ENCODE measurements at regions not wholly inside any gene's neighbourhood (a gene's known extent, or its start where the extent isn't known, plus 50 kb on each side); places are given as distances from the start of the nearest gene placed in this dataset.

GRCh38 chr12:116463366-116463765 is 95.8 kb upstream of the MAP1LC3B2 start:
- no peak for DNase-seq

DNA sequence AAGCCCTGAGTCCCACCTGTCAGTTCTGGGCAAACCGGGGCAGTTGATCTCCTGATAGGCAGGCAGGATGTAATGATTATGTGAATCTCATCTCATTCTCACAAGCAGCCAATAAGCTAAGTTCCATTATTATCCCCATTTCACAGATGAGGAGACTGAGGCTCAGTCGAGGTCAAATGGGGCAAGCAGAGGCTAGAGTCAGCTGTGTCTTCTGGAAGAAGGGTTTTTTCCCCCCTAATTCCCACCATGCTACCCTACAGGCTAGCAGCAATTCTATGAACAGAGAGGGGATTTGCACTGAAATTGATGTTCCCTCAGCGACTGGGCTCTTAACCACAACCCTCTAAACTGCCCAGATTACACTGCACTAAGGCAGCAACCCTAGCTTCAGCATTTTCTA is 93.8 kb upstream of the MAP1LC3B2 start:
- DNase-seq = no peak

- DNase-seq = no peak
Observed at GRCh38 chr12:116465856-116466255, 93.3 kb upstream of the MAP1LC3B2 start.

DNA sequence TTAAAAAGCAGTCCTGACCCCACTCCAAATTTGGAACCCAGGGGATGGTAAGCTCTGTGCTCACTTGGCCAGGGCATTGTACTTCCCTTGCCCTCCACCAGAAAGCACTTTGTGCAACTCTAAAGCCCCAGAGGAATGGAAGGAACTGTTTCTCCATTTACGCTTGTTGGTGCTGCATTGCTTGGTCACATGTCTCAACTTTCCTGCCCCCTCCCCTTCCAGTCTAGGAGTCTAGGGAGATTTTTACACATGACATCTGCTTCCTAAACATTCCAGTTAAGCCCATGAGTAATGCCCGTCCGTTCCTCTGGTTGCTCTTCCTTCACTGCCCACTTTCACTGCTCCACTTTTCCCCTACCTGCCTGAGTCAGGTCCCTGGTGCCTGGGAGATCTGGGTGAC is 92.6 kb upstream of the MAP1LC3B2 start:
- DNase-seq = no peak

- no peak for DNase-seq
Observed at GRCh38 chr12:116469344-116469743, 89.8 kb upstream of the MAP1LC3B2 start.

DNA sequence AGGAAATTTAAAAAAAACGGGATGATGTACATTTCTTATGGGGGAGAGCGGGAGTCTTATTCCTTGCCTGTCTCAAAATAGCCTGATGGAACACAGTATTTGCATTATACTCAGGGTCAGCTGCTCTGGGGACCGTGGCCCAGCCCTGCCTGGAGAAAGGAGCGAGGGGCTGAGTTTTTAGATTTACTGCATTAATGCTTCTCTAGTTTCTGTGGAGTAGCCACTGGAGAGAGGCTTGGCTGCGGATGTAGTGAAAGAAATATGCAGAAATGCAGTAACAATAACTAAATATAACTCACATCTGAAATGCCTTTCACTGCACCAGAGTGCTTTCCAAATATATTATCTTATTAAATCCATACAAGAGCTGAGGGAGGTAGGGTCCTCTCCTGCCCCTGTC is 87.6 kb upstream of the MAP1LC3B2 start:
- no peak for DNase-seq

DNA sequence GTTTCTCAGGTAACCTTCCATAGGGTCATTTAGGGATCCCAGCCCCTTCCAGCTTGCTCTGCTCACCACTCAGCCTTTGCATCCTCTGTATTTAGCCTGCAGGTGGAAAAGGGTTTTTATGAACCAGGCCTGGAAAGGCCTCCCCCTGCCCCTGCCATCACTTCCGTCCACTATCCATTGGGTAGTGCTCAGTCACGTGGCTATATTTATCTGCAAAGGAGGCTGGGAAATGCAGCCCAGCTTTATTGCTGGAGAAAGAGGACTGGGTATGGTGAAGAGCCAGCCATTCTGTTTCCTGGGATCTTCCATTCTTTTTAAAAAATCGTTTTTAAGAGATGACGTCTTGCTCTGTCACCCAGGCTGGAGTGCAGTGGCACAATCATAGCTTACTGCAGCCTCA is 87.0 kb upstream of the MAP1LC3B2 start:
- no peak for DNase-seq

DNA sequence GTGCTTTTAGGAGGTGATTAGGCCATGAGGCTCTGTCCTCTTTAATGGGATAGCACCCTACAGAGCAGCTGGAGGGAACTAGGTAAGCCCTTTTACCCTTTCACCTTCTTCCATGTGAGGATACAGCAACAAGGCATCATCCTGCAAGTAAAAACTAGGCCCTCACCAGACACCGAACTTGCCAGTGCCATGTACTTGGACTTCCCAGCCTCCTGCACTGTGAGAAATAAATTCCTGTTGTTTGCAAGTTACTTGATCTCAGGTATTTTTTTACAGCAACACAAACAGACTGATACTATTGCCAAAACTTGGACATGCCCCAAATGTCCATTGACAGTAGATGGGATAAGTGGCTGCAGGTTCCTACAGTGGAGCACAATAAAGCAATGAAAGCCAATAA is 85.8 kb upstream of the MAP1LC3B2 start:
- DNase-seq = no peak

DNA sequence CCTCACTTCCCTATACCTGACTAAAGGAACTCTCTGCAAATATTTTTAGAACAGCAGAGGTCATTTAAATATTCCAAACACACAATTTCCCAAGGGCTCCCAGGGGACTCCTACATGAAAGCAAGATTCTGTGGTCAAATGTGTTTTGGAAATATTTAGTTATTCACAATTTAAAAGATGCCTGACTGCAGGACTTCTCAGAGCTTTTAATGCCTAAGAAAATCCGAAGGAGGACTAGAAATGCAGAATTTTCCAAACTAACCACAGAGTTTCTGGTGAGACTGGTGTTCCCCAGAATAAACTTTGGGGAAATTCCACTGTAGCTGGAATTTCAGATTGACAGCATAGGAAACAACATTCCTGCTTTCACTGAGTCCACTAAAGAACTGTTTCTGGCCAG is 84.8 kb upstream of the MAP1LC3B2 start:
- DNase-seq = no peak

DNA sequence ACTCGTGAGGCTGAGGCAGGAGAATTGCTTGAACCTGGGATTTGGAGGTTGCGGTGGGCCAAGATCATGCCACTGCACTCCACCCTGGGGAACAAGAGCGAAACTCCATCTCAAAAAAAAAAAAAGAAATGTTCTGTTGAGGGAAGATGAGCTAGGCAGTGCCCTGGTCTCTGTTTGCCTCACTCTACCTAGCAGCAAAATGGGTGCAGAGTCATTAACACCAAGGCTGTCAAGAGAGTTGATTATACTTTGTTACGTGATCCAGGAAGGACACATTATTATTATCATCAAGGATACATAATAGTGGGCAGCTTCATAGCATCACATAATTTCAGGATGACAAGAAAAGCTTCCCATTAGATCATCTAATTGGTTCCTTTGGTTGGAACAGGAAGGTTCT is 84.3 kb upstream of the MAP1LC3B2 start:
- DNase-seq = no peak

GRCh38 chr12:116476227-116476822 is 82.9 kb upstream of the MAP1LC3B2 start:
- no peak for DNase-seq

- DNase-seq = no peak
Observed at GRCh38 chr12:116478243-116478773, 80.9 kb upstream of the MAP1LC3B2 start.

GRCh38 chr12:116480210-116480810 is 78.9 kb upstream of the MAP1LC3B2 start:
- DNase-seq = no peak

DNA sequence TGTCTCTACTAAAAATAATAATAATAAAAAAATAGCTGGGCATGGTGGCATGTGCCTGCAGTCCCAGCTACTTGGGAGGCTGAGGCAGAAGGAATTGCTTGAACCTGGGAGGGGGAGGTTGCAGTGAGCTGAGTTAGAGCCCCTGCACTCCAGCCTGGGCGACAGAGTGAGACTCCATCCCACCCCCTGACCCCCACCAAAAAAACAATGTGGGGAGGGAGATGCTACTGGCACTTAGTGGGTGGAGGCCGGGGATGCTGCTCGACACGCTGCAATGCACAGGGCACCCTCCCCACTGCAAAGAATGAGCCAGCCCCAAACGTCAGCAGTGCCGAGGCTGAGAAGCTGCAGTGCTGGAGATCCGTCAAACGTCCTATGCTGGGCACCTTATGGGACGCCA is 77.5 kb upstream of the MAP1LC3B2 start:
- no peak for DNase-seq

- no peak for DNase-seq
Observed at GRCh38 chr12:116482179-116482578, 77.0 kb upstream of the MAP1LC3B2 start.

DNA sequence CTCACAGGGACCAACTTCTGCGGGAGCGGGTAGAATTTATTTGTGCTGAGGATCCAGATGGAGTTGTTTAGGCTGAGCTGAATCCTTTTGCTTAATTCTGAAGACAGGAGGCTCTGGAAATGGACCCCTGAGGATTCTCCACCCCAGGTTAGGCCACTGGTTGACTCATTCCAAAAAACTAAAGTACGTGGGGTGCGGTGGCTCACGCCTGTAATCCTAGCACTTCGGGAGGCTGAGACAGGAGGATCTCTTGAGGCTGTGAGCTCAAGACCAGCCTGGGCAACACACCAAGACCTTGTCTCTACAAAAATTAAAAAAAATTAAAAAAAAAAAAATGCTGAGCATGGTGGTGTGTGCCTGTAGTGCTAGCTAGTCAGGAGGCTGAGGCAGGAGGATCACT is 76.3 kb upstream of the MAP1LC3B2 start:
- DNase-seq = no peak

- DNase-seq = no peak
Observed at GRCh38 chr12:116483959-116484750, 75.0 kb upstream of the MAP1LC3B2 start.

- no peak for DNase-seq
Observed at GRCh38 chr12:116484807-116485206, 74.4 kb upstream of the MAP1LC3B2 start.

DNA sequence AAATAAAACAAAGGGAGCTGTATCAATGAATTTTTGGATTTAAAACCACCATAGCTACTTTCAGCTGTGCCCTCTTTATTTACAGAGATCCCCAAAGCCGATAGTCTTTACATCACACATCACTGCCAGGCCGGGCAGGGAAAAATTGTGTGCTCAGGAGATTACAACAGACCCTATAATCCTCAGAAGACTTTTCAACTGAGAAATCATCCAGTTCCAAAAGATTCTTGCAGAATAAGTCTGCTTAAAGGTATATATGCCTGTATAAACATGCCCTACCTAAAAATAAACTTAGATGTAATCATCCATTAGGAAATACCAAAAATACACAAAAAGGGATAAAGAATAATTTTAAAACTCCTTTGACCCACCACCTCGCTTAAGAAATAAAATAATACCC is 70.1 kb upstream of the MAP1LC3B2 start:
- DNase-seq = no peak

- DNase-seq = no peak
Observed at GRCh38 chr12:116490471-116490870, 68.7 kb upstream of the MAP1LC3B2 start.

GRCh38 chr12:116492703-116493324 is 66.4 kb upstream of the MAP1LC3B2 start:
- no peak for DNase-seq

DNA sequence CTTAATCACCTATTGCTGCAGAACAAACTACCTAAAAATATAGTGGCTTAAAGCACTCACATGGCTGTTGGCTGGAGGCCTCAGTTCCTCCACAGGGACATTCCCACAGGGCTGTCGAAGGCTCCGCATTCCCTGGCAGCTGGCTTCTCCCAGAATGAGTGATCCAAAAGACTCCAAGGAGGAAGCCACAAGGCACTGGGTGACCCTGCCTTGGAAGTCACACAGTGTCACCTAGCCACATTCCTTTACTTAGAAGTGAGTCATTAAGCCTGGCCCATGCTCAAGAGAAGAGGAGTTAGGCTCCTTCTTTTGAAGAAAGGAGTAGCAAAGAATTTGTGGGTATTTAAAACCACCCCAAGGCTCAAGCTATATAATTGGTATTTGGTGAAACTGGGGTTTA is 63.9 kb upstream of the MAP1LC3B2 start:
- no peak for DNase-seq

- DNase-seq = no peak
Observed at GRCh38 chr12:116497051-116497591, 62.1 kb upstream of the MAP1LC3B2 start.

All from DMS79 treated with DMSO at 0.1 percent for 48 hours (cell line).